H1 (cell line): ENCODE measurements at regions not wholly inside any gene's neighbourhood (a gene's known extent, or its start where the extent isn't known, plus 50 kb on each side); places are given as distances from the start of the nearest gene placed in this dataset.

ENCODE experiments used
- CTCF ChIP-seq, 3 experiments: IDR thresholded peaks; 1 replicate in 2 of 3; 2 replicates in 1 of 3; pipeline versions ENCODE4 v1.5.1 to v1.6.1; 2011; ENCODE audit warnings: low read length in 3 of 3, mild to moderate bottlenecking in 3 of 3, inconsistent platforms in 2 of 3, low read depth in 1 of 3, moderate library complexity in 1 of 3; ENCODE audit not compliant: insufficient read depth in 1 of 3; ENCODE audit errors: control extremely low read depth in 1 of 3
- E2F6 ChIP-seq: IDR thresholded peaks from 2 replicates; pipeline ENCODE4 v1.6.1; 2012; ENCODE audit warnings: inconsistent platforms
- EGR1 ChIP-seq: IDR thresholded peaks from 2 replicates; pipeline ENCODE4 v1.6.1; 2011; ENCODE audit warnings: low read depth, low read length, borderline replicate concordance
- EP300 ChIP-seq, 2 experiments: IDR thresholded peaks; 1 replicate in 1 of 2; 2 replicates in 1 of 2; pipeline ENCODE4 v1.6.1; 2011 to 2012; ENCODE audit warnings: low read depth in 2 of 2, low read length in 2 of 2, mild to moderate bottlenecking in 2 of 2, borderline replicate concordance in 1 of 2, inconsistent platforms in 1 of 2, moderate library complexity in 1 of 2
- EZH2 ChIP-seq: fragments of 200-600 bp; sonication (generic); IDR thresholded peaks from 2 replicates; pipeline ENCODE4 v1.7.1; 2012; ENCODE audit warnings: low read depth, mild to moderate bottlenecking, moderate library complexity, low read length, inconsistent platforms; ENCODE audit not compliant: severe bottlenecking
- MAFK ChIP-seq: IDR thresholded peaks from 2 replicates; pipeline ENCODE4 v1.6.1; 2012; ENCODE audit warnings: low read depth, mild to moderate bottlenecking, improper control_type of control experiment, low read length
- POLR2A ChIP-seq, 2 experiments: IDR thresholded peaks; 1 replicate in 1 of 2; 2 replicates in 1 of 2; pipeline ENCODE4 v1.6.1; 2011; ENCODE audit warnings: low read depth in 2 of 2, low read length in 2 of 2, mild to moderate bottlenecking in 2 of 2; ENCODE audit errors: control extremely low read depth in 1 of 2
- POLR2AphosphoS5 ChIP-seq: IDR thresholded peaks from 2 replicates; pipeline ENCODE4 v1.6.1; 2011; ENCODE audit warnings: low read depth, low read length
- SIN3A ChIP-seq, 2 experiments: IDR thresholded peaks in 1 of 2; conservative IDR thresholded peaks in 1 of 2; 2 replicates each; pipeline ENCODE4 v1.6.1; 2011 to 2012; ENCODE audit warnings: low read length in 2 of 2, improper control_type of control experiment in 1 of 2, low read depth in 1 of 2, mild to moderate bottlenecking in 1 of 2
- TEAD4 ChIP-seq: IDR thresholded peaks from 2 replicates; pipeline ENCODE4 v1.6.1; 2012; ENCODE audit warnings: low read depth, low read length, inconsistent platforms, mixed read lengths
- YY1 ChIP-seq: IDR thresholded peaks from 2 replicates; pipeline ENCODE4 v1.6.1; 2011; ENCODE audit warnings: low read depth, mild to moderate bottlenecking, low read length
- TF ChIP-seq, protein P1 (sequence below): fragments of 300-600 bp; sonication (generic); IDR thresholded peaks from 2 replicates; pipeline ENCODE4 v1.7.1; 2012; ENCODE audit warnings: low read length, moderate library complexity, mild to moderate bottlenecking, inconsistent platforms; ENCODE audit not compliant: insufficient replicate concordance

- TF ChIP-seq CTCF (IDR thresholded peaks at IDR 0.05; ENCODE audit: control extremely low read depth in 1 of 3, insufficient read depth in 1 of 3, low read depth in 1 of 3, low read length in 3 of 3) (no peak), EGR1 (no peak), POLR2AphosphoS5 (no peak), E2F6 (no peak), MAFK (no peak), POLR2A (IDR thresholded peaks at IDR 0.05; ENCODE audit: control extremely low read depth in 1 of 2, low read depth in 2 of 2, low read length in 2 of 2) (no peak), SIN3A (conservative IDR thresholded peaks at IDR 0.05 in 1 of 2, IDR thresholded peaks at IDR 0.05 in 1 of 2; ENCODE audit: low read depth in 1 of 2, low read length in 2 of 2) (no peak), EP300 (IDR thresholded peaks at IDR 0.05; ENCODE audit: borderline replicate concordance in 1 of 2, low read depth in 2 of 2, low read length in 2 of 2) (no peak), YY1 (no peak), EZH2 (no peak), TEAD4 (no peak)
- TF ChIP-seq, protein P1, sequence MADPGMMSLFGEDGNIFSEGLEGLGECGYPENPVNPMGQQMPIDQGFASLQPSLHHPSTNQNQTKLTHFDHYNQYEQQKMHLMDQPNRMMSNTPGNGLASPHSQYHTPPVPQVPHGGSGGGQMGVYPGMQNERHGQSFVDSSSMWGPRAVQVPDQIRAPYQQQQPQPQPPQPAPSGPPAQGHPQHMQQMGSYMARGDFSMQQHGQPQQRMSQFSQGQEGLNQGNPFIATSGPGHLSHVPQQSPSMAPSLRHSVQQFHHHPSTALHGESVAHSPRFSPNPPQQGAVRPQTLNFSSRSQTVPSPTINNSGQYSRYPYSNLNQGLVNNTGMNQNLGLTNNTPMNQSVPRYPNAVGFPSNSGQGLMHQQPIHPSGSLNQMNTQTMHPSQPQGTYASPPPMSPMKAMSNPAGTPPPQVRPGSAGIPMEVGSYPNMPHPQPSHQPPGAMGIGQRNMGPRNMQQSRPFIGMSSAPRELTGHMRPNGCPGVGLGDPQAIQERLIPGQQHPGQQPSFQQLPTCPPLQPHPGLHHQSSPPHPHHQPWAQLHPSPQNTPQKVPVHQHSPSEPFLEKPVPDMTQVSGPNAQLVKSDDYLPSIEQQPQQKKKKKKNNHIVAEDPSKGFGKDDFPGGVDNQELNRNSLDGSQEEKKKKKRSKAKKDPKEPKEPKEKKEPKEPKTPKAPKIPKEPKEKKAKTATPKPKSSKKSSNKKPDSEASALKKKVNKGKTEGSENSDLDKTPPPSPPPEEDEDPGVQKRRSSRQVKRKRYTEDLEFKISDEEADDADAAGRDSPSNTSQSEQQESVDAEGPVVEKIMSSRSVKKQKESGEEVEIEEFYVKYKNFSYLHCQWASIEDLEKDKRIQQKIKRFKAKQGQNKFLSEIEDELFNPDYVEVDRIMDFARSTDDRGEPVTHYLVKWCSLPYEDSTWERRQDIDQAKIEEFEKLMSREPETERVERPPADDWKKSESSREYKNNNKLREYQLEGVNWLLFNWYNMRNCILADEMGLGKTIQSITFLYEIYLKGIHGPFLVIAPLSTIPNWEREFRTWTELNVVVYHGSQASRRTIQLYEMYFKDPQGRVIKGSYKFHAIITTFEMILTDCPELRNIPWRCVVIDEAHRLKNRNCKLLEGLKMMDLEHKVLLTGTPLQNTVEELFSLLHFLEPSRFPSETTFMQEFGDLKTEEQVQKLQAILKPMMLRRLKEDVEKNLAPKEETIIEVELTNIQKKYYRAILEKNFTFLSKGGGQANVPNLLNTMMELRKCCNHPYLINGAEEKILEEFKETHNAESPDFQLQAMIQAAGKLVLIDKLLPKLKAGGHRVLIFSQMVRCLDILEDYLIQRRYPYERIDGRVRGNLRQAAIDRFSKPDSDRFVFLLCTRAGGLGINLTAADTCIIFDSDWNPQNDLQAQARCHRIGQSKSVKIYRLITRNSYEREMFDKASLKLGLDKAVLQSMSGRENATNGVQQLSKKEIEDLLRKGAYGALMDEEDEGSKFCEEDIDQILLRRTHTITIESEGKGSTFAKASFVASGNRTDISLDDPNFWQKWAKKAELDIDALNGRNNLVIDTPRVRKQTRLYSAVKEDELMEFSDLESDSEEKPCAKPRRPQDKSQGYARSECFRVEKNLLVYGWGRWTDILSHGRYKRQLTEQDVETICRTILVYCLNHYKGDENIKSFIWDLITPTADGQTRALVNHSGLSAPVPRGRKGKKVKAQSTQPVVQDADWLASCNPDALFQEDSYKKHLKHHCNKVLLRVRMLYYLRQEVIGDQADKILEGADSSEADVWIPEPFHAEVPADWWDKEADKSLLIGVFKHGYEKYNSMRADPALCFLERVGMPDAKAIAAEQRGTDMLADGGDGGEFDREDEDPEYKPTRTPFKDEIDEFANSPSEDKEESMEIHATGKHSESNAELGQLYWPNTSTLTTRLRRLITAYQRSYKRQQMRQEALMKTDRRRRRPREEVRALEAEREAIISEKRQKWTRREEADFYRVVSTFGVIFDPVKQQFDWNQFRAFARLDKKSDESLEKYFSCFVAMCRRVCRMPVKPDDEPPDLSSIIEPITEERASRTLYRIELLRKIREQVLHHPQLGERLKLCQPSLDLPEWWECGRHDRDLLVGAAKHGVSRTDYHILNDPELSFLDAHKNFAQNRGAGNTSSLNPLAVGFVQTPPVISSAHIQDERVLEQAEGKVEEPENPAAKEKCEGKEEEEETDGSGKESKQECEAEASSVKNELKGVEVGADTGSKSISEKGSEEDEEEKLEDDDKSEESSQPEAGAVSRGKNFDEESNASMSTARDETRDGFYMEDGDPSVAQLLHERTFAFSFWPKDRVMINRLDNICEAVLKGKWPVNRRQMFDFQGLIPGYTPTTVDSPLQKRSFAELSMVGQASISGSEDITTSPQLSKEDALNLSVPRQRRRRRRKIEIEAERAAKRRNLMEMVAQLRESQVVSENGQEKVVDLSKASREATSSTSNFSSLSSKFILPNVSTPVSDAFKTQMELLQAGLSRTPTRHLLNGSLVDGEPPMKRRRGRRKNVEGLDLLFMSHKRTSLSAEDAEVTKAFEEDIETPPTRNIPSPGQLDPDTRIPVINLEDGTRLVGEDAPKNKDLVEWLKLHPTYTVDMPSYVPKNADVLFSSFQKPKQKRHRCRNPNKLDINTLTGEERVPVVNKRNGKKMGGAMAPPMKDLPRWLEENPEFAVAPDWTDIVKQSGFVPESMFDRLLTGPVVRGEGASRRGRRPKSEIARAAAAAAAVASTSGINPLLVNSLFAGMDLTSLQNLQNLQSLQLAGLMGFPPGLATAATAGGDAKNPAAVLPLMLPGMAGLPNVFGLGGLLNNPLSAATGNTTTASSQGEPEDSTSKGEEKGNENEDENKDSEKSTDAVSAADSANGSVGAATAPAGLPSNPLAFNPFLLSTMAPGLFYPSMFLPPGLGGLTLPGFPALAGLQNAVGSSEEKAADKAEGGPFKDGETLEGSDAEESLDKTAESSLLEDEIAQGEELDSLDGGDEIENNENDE = no peak
These were observed 102.5 kb downstream of the SPATA31D1 start for GRCh38 chr9:82091100-82091499.
